Lower leg skin (tissue), 3 donors: ENCODE measurements at regions not wholly inside any gene's neighbourhood (a gene's known extent, or its start where the extent isn't known, plus 50 kb on each side); places are given as distances from the start of the nearest gene placed in this dataset.

Experiments used
- CTCF ChIP-seq, 3 donors: fragments of 450-650 bp; IDR thresholded peaks; one replicate each; pipeline ENCODE4 v1.5.1; 2016; ENCODE audit warnings: antibody characterized with exemption in 3 of 3, mild to moderate bottlenecking in 3 of 3, moderate library complexity in 2 of 3
- POLR2A ChIP-seq, 2 donors: fragments of 450-650 bp; IDR thresholded peaks; one replicate each; pipeline ENCODE4 v1.6.1; 2016 to 2017; ENCODE audit warnings: antibody characterized with exemption in 2 of 2, mild to moderate bottlenecking in 1 of 2, moderate library complexity in 1 of 2

- no peak for TF ChIP-seq POLR2A (IDR thresholded peaks at IDR 0.05)
- no peak for TF ChIP-seq CTCF (IDR thresholded peaks at IDR 0.05)
These were observed 1092.3 kb downstream of the ARAP2 start for GRCh38 chr4:35151816-35152572.
